Kidney epithelial cell (primary cell): ENCODE measurements at regions not wholly inside any gene's neighbourhood (a gene's known extent, or its start where the extent isn't known, plus 50 kb on each side); places are given as distances from the start of the nearest gene placed in this dataset.

Experiments used
- DNase-seq: peaks from one replicate; pipeline ENCODE4 v3.0.0-alpha.2; 2010; ENCODE audit warnings: low read depth
- H3K27me3 ChIP-seq: 2 replicates; pipeline ENCODE4 v1.6.0; 2011; ENCODE audit warnings: low read length; ENCODE audit not compliant: control insufficient read depth, insufficient read depth
- H3K36me3 ChIP-seq: 2 replicates; pipeline ENCODE4 v1.5.1; 2011; ENCODE audit warnings: low read length; ENCODE audit not compliant: control insufficient read depth, insufficient read depth
- H3K4me3 ChIP-seq: 2 replicates; pipeline ENCODE4 v1.5.1; 2011; ENCODE audit warnings: low read depth, mild to moderate bottlenecking, control low read depth, low read length
- CTCF ChIP-seq: IDR thresholded peaks from 2 replicates; pipeline ENCODE4 v1.5.1; 2011; ENCODE audit warnings: mild to moderate bottlenecking, moderate library complexity, low read length, control low read depth, inconsistent platforms; ENCODE audit not compliant: insufficient read depth, poor library complexity, severe bottlenecking

- Histone ChIP-seq H3K27me3 (no peaks in the 10 kb centered on the region), H3K4me3 (no peak overlapping the region), H3K36me3 (no peaks in the 10 kb centered on the region)
- DNase-seq: no peak
- TF ChIP-seq CTCF: no peak
These were observed 179.7 kb downstream of the CHRM3 start for GRCh38 chr1:239566074-239566473.

- Histone ChIP-seq H3K4me3 (no peak overlapping the region), H3K27me3 (no peaks in the 10 kb centered on the region), H3K36me3 (no peaks in the 10 kb centered on the region)
- DNase-seq: no peak
- no peak for TF ChIP-seq CTCF
These were observed 184.5 kb downstream of the CHRM3 start for GRCh38 chr1:239570878-239571277.

- no peak for TF ChIP-seq CTCF
- Histone ChIP-seq H3K27me3 (no peaks in the 10 kb centered on the region), H3K4me3 (no peak overlapping the region), H3K36me3 (no peaks in the 10 kb centered on the region)
- DNase-seq: no peak
These were observed 185.8 kb downstream of the CHRM3 start for GRCh38 chr1:239572183-239572582.

- H3K4me3 ChIP-seq: no peak overlapping the region
- H3K27me3 ChIP-seq: no peaks in the 10 kb centered on the region
- DNase-seq: no peak
- no peaks in the 10 kb centered on the region for H3K36me3 ChIP-seq
- no peak for TF ChIP-seq CTCF
These were observed 187.7 kb downstream of the CHRM3 start for GRCh38 chr1:239574112-239574511.

- H3K36me3 ChIP-seq: no peaks in the 10 kb centered on the region
- no peak overlapping the region for H3K4me3 ChIP-seq
- no peaks in the 10 kb centered on the region for H3K27me3 ChIP-seq
- no peak for DNase-seq
- no peak for TF ChIP-seq CTCF
These were observed 188.7 kb downstream of the CHRM3 start for GRCh38 chr1:239575113-239575512.

- no peak for TF ChIP-seq CTCF
- H3K36me3 ChIP-seq: no peaks in the 10 kb centered on the region
- no peak for DNase-seq
- no peaks in the 10 kb centered on the region for H3K27me3 ChIP-seq
- H3K4me3 ChIP-seq: no peak overlapping the region
These were observed 197.2 kb downstream of the CHRM3 start for GRCh38 chr1:239583536-239583935.
